Karpas-422 (cell line): ENCODE measurements at regions not wholly inside any gene's neighbourhood (a gene's known extent, or its start where the extent isn't known, plus 50 kb on each side); places are given as distances from the start of the nearest gene placed in this dataset.

Experiments used
- DNase-seq: peaks from one replicate; pipeline ENCODE4 v3.0.0-alpha.2; 2015
- H2AFZ ChIP-seq: fragments of 200-600 bp; sonication (generic); 2 replicates; pipeline ENCODE4 v1.6.1; 2014; ENCODE audit warnings: antibody characterized with exemption, low read length, mixed read lengths
- H3K27ac ChIP-seq: fragments of 200-600 bp; sonication (generic); 2 replicates; pipeline ENCODE4 v1.5.1; 2014; ENCODE audit warnings: mild to moderate bottlenecking, low read length, moderate library complexity
- H3K27me3 ChIP-seq: fragments of 200-600 bp; sonication (generic); 2 replicates; pipeline ENCODE4 v1.6.1; 2014; ENCODE audit warnings: low read length, mixed read lengths
- H3K36me3 ChIP-seq: fragments of 200-600 bp; sonication (generic); 2 replicates; pipeline ENCODE4 v1.6.1; 2014; ENCODE audit warnings: low read length, mixed read lengths; ENCODE audit not compliant: insufficient read depth
- H3K4me1 ChIP-seq: fragments of 200-600 bp; sonication (generic); 2 replicates; pipeline ENCODE4 v1.6.1; 2014; ENCODE audit warnings: mild to moderate bottlenecking, low read length, mixed read lengths
- H3K4me2 ChIP-seq: fragments of 200-600 bp; sonication (generic); 2 replicates; pipeline ENCODE4 v1.6.1; 2014; ENCODE audit warnings: low read length, low read depth, mild to moderate bottlenecking; ENCODE audit not compliant: poor library complexity, severe bottlenecking
- H3K4me3 ChIP-seq: fragments of 200-600 bp; sonication (generic); 2 replicates; pipeline ENCODE4 v1.5.1; 2014; ENCODE audit warnings: mild to moderate bottlenecking, antibody characterized with exemption, low read length, mixed read lengths
- H3K79me2 ChIP-seq: fragments of 200-600 bp; sonication (generic); 2 replicates; pipeline ENCODE4 v1.6.1; 2014; ENCODE audit warnings: mild to moderate bottlenecking, low read length, mixed read lengths
- H3K9ac ChIP-seq: fragments of 200-600 bp; sonication (generic); 2 replicates; pipeline ENCODE4 v1.6.0; 2014; ENCODE audit warnings: low read length
- H3K9me2 ChIP-seq: fragments of 200-600 bp; sonication (generic), shearing (Covaris generic); replicated peaks from 2 replicates; pipeline ENCODE4 v1.6.0; 2014; ENCODE audit warnings: mild to moderate bottlenecking, low read length, moderate library complexity; ENCODE audit not compliant: insufficient read depth
- H3K9me3 ChIP-seq: fragments of 300-700, 200-600 bp; sonication (generic); 2 replicates; pipeline ENCODE4 v1.6.1; 2014; ENCODE audit warnings: low read length, mixed read lengths
- H4K20me1 ChIP-seq: fragments of 200-600 bp; sonication (generic); 2 replicates; pipeline ENCODE4 v1.6.1; 2014; ENCODE audit warnings: mild to moderate bottlenecking, antibody characterized with exemption, low read length, low read depth; ENCODE audit not compliant: insufficient read depth

DNA sequence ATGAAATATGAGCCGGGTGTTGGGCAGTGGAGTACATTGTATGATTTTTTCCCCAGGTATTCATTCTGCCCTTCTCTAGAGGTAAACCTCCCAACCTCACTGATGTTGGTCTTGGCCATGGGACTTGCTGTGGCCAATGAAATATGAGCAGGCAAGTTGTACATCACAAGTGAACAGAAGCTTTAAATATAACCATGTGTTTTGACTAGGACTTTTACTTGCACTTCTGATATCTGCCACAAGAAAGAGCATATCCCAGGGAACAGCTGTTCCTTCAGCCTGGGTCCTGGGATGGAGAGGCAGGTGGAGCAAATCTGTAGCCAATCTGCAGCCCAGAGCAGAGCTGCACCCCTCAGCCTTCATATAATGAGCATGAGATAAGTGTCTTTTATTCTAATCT lies 109.8 kb upstream of the PALS2 start:
- H3K27ac ChIP-seq, result no peak overlapping the region
- no peaks in the 10 kb centered on the region for H3K27me3 ChIP-seq
- no peaks in the 10 kb centered on the region for H3K9me3 ChIP-seq
- no peaks in the 10 kb centered on the region for H3K9me2 ChIP-seq
- no peaks in the 10 kb centered on the region for H3K4me1 ChIP-seq
- H3K4me3 ChIP-seq, result no peak overlapping the region
- H4K20me1 ChIP-seq, result no peaks in the 10 kb centered on the region
- H3K9ac ChIP-seq, result no peak overlapping the region
- no peaks in the 10 kb centered on the region for H3K79me2 ChIP-seq
- no peak overlapping the region for H2AFZ ChIP-seq
- H3K4me2 ChIP-seq, result no peak overlapping the region
- H3K36me3 ChIP-seq, result no peaks in the 10 kb centered on the region
- peak; percentile 35 for DNase-seq

DNA sequence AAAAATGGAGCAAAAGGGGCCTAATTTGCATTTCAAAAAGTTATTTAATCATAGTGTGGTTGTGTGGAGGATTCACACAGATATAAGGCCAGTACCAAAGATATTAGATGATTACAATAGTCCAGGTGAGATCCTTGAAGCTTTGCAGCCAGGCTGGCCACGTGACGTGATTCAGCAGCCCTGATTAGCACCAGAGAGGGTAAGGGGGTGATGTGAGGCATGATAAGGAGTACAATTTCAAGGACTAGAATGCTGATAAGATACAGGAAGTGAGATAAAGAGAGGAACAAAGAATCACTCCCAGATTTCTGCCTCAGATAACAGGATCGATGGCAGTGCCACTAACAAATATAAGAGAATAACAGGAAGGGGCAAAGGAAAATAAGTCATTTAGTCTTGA lies 108.4 kb upstream of the PALS2 start:
- Histone ChIP-seq H3K36me3 (no peaks in the 10 kb centered on the region), H3K9ac (no peak overlapping the region), H2AFZ (no peak overlapping the region), H3K27ac (no peak overlapping the region), H4K20me1 (no peaks in the 10 kb centered on the region), H3K9me2 (no peaks in the 10 kb centered on the region), H3K4me1 (no peaks in the 10 kb centered on the region), H3K9me3 (no peaks in the 10 kb centered on the region), H3K79me2 (no peaks in the 10 kb centered on the region), H3K4me2 (no peak overlapping the region), H3K4me3 (no peak overlapping the region), H3K27me3 (no peaks in the 10 kb centered on the region)
- DNase-seq, result no peak

DNA sequence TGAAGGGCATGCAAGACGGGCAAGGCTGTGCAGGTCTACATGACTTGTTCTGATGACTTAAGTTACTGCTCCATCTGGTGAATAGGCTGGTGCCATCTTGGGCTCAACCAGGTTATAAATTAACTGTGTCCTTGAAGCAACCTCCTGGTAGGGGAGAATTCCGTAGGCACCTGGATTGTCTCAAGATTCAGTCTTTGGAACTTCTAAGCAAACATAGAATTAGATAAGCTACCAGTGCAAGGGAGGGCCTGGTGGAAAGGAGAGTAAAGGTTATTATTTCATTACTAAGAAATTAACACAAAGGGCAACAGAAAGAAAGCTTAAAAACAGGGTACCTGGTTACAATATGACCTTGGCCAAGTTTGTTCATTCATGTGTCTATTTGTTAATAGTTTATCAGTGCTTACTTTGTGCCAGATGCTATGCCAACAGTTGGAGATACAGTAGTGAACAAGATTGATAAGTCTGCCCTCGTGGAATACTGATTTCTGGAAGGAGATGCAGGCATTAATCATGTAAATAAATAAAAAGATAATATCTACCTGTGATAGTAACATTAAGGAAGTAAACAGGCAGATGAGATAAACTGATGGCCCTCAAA lies 107.0 kb upstream of the PALS2 start:
- Histone ChIP-seq H3K9me2 (no peaks in the 10 kb centered on the region), H3K4me3 (no peak overlapping the region), H2AFZ (no peak overlapping the region), H3K9me3 (no peaks in the 10 kb centered on the region), H3K9ac (no peak overlapping the region), H3K4me2 (no peak overlapping the region), H3K79me2 (no peaks in the 10 kb centered on the region), H3K36me3 (no peaks in the 10 kb centered on the region), H3K4me1 (no peaks in the 10 kb centered on the region), H3K27ac (no peak overlapping the region), H3K27me3 (no peaks in the 10 kb centered on the region), H4K20me1 (no peaks in the 10 kb centered on the region)
- DNase-seq, result no peak

GRCh38 chr7:24469118-24469517 lies 104.1 kb upstream of the PALS2 start:
- Histone ChIP-seq H3K9me3 (no peaks in the 10 kb centered on the region), H3K4me2 (no peak overlapping the region), H3K4me3 (no peak overlapping the region), H3K9me2 (no peaks in the 10 kb centered on the region), H3K36me3 (no peaks in the 10 kb centered on the region), H2AFZ (no peak overlapping the region), H3K4me1 (no peaks in the 10 kb centered on the region), H3K27ac (no peak overlapping the region), H3K27me3 (no peaks in the 10 kb centered on the region), H3K9ac (no peak overlapping the region), H3K79me2 (no peaks in the 10 kb centered on the region), H4K20me1 (no peaks in the 10 kb centered on the region)
- no peak for DNase-seq

- no peaks in the 10 kb centered on the region for H3K4me1 ChIP-seq
- no peak overlapping the region for H3K4me2 ChIP-seq
- H3K79me2 ChIP-seq, result no peaks in the 10 kb centered on the region
- no peak overlapping the region for H3K9ac ChIP-seq
- no peaks in the 10 kb centered on the region for H3K27me3 ChIP-seq
- H3K9me3 ChIP-seq, result no peaks in the 10 kb centered on the region
- no peak overlapping the region for H3K27ac ChIP-seq
- H4K20me1 ChIP-seq, result no peaks in the 10 kb centered on the region
- H2AFZ ChIP-seq, result no peak overlapping the region
- H3K9me2 ChIP-seq, result no peaks in the 10 kb centered on the region
- no peak overlapping the region for H3K4me3 ChIP-seq
- no peak for DNase-seq
- H3K36me3 ChIP-seq, result no peaks in the 10 kb centered on the region
Observed at GRCh38 chr7:24472093-24472492, 101.2 kb upstream of the PALS2 start.

- DNase-seq, result no peak
- H3K27me3 ChIP-seq, result no peaks in the 10 kb centered on the region
- H3K9me3 ChIP-seq, result no peaks in the 10 kb centered on the region
- no peaks in the 10 kb centered on the region for H3K79me2 ChIP-seq
- H3K9ac ChIP-seq, result no peak overlapping the region
- H2AFZ ChIP-seq, result no peak overlapping the region
- no peaks in the 10 kb centered on the region for H3K4me1 ChIP-seq
- no peak overlapping the region for H3K4me3 ChIP-seq
- H3K4me2 ChIP-seq, result no peak overlapping the region
- no peak overlapping the region for H3K27ac ChIP-seq
- H3K36me3 ChIP-seq, result no peaks in the 10 kb centered on the region
- no peaks in the 10 kb centered on the region for H4K20me1 ChIP-seq
- no peaks in the 10 kb centered on the region for H3K9me2 ChIP-seq
Observed at GRCh38 chr7:24475166-24475961, 97.9 kb upstream of the PALS2 start.

GRCh38 chr7:24476227-24476626 lies 97.0 kb upstream of the PALS2 start:
- Histone ChIP-seq H4K20me1 (no peaks in the 10 kb centered on the region), H3K9ac (no peak overlapping the region), H3K4me2 (no peak overlapping the region), H2AFZ (no peak overlapping the region), H3K9me3 (no peaks in the 10 kb centered on the region), H3K9me2 (no peaks in the 10 kb centered on the region), H3K27me3 (no peaks in the 10 kb centered on the region), H3K79me2 (no peaks in the 10 kb centered on the region), H3K36me3 (no peaks in the 10 kb centered on the region), H3K4me1 (no peaks in the 10 kb centered on the region), H3K4me3 (no peak overlapping the region), H3K27ac (no peak overlapping the region)
- no peak for DNase-seq

GRCh38 chr7:24477398-24478136 lies 95.7 kb upstream of the PALS2 start:
- H3K4me2 ChIP-seq, result no peak overlapping the region

More at GRCh38 chr7:24477398-24478136, 95.7 kb upstream of the PALS2 start:
- Histone ChIP-seq H3K36me3 (no peaks in the 10 kb centered on the region), H3K4me1 (no peaks in the 10 kb centered on the region), H2AFZ (no peak overlapping the region), H3K9ac (no peak overlapping the region), H3K9me3 (no peaks in the 10 kb centered on the region), H3K27me3 (no peaks in the 10 kb centered on the region), H3K9me2 (no peaks in the 10 kb centered on the region), H3K27ac (no peak overlapping the region), H3K4me3 (no peak overlapping the region), H4K20me1 (no peaks in the 10 kb centered on the region), H3K79me2 (no peaks in the 10 kb centered on the region)
- no peak for DNase-seq
